AG09309 (cell line): ENCODE measurements at regions not wholly inside any gene's neighbourhood (a gene's known extent, or its start where the extent isn't known, plus 50 kb on each side); places are given as distances from the start of the nearest gene placed in this dataset.

ENCODE experiments used
- DNase-seq: peaks from one replicate; pipeline ENCODE4 v3.0.0-alpha.2; 2010; ENCODE audit warnings: low read depth
- H3K4me3 ChIP-seq: 2 replicates; pipeline ENCODE4 v1.5.1; 2011; ENCODE audit warnings: mild to moderate bottlenecking, low read depth, low read length, moderate library complexity; ENCODE audit not compliant: control insufficient read depth
- TF ChIP-seq, protein P1 (sequence below): IDR thresholded peaks from 2 replicates; pipeline ENCODE4 v1.5.1; 2011; ENCODE audit warnings: mild to moderate bottlenecking, low read depth, low read length, inconsistent platforms; ENCODE audit not compliant: insufficient read depth, control insufficient read depth; ENCODE audit errors: missing control alignments

GRCh38 chr14:101351769-101352168 is 209.5 kb upstream of the DIO3 start:
- H3K4me3 ChIP-seq = no peak overlapping the region
- no peak for DNase-seq
- TF ChIP-seq, protein P1, sequence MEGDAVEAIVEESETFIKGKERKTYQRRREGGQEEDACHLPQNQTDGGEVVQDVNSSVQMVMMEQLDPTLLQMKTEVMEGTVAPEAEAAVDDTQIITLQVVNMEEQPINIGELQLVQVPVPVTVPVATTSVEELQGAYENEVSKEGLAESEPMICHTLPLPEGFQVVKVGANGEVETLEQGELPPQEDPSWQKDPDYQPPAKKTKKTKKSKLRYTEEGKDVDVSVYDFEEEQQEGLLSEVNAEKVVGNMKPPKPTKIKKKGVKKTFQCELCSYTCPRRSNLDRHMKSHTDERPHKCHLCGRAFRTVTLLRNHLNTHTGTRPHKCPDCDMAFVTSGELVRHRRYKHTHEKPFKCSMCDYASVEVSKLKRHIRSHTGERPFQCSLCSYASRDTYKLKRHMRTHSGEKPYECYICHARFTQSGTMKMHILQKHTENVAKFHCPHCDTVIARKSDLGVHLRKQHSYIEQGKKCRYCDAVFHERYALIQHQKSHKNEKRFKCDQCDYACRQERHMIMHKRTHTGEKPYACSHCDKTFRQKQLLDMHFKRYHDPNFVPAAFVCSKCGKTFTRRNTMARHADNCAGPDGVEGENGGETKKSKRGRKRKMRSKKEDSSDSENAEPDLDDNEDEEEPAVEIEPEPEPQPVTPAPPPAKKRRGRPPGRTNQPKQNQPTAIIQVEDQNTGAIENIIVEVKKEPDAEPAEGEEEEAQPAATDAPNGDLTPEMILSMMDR = no peak

GRCh38 chr14:101352567-101352966 is 208.7 kb upstream of the DIO3 start:
- no peak for DNase-seq
- TF ChIP-seq, protein P1 = no peak
- H3K4me3 ChIP-seq = no peak overlapping the region

DNA sequence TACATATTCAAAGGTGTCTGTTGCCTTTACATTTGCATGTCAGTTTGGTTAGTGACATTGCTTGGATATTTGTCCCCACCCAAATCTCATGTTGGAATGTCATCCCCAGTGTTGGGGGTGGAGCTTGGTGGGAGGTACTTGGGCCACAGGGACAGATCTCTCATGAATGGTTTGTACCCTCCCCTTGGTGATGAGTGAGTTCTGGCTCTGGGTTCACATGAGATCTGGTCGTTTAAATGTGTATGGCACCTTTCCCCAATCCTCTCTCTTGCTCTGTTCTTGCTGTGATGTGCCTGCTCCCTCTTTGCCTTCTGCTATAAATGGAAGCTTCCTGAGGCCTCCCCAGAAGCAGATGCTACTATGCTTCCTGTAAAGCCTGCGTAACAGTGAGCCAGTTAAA is 207.9 kb upstream of the DIO3 start:
- TF ChIP-seq, protein P1 = no peak
- no peak overlapping the region for H3K4me3 ChIP-seq
- DNase-seq = no peak

GRCh38 chr14:101354726-101355125 is 206.6 kb upstream of the DIO3 start:
- no peak for DNase-seq
- H3K4me3 ChIP-seq = no peak overlapping the region
- TF ChIP-seq, protein P1 = no peak

DNA sequence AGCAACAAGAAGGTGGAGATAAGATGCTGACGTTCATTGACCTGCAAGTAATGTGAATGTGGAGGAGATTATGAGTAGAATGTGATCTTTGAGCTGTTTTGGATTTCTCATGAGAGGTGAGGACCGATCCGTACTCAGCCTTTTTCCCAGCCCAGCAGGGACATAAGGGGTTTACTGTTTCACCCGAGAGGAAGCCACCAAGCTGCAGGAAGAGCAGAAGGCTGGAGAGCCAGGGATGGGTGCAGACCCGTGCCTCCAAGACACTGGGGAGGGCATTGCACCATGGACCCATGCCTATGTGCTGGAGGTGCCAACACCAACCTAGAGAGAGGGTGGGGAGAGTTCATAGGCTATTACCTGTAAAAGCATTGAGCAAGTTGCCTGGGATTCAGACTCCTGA is 206.0 kb upstream of the DIO3 start:
- TF ChIP-seq, protein P1 = no peak
- no peak for DNase-seq
- no peak overlapping the region for H3K4me3 ChIP-seq

DNA sequence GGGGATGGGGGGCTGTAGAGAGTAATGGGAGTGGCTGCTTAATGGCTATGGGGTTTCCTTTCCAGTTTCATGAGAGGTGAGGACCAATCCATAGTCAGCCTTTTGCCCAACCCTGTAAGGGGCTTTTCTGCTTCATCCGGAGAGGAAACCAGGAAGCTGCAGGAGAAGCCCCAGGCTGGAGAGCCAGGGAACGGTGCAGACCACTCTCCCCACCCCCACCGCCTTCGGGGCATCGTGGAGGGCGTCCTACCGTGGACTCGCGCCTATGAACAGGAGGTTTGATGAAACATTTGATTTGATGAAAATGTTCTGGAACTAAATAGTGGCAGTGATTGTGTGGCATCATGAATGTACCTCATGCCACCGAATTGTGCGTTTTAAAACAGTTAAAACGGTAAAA is 204.3 kb upstream of the DIO3 start:
- TF ChIP-seq, protein P1 = no peak
- no peak for DNase-seq
- no peak overlapping the region for H3K4me3 ChIP-seq
